Hepatic stellate cell (primary cell): ENCODE measurements at regions not wholly inside any gene's neighbourhood (a gene's known extent, or its start where the extent isn't known, plus 50 kb on each side); places are given as distances from the start of the nearest gene placed in this dataset.

Experiments
- DNase-seq: peaks from one replicate; pipeline ENCODE4 v3.0.0; 2011; ENCODE audit warnings: low spot score

GRCh38 chr13:104206450-104207044, 1140.3 kb upstream of the SLC10A2 start:
- no peak for DNase-seq

DNA sequence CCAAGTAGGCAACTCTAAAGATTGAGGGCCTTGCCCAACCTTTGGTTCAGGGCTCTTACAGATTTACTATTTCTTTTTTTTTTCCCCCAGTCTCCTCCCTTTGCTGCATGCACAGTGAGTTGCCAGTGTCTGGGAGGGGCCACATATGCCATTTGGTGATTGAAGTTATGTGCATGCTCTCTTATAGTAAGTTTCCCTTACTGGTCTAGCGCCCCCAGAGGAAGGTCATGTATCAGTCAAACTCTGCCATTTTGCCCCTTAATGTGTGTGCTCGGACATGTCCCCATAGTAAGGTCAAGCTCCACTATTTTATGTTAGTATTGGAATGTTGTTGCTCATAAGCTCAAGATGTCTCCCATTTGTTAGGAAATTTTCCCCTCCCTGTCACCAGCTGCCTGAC, 1138.0 kb upstream of the SLC10A2 start:
- no peak for DNase-seq

DNA sequence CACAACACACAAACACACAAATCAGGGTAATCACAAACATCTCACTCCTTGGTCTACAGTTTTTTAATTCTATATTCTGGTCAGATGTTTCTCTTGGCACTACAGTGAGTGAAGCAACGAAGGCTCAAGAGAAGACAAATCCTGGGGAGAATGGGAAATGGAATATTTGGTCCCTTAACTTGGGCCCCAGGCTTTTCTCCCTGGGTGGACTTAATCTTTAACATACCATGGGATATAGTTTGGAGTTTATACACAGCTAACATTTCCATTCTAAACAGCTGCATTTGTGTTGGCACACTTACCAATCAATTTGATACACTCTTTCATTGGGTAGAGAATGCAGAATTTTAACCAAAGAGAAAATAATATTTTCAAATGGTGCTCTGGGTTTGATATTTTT, 1132.6 kb upstream of the SLC10A2 start:
- DNase-seq, result no peak

- no peak for DNase-seq
These were observed 1130.4 kb upstream of the SLC10A2 start for GRCh38 chr13:104196611-104197010.

DNA sequence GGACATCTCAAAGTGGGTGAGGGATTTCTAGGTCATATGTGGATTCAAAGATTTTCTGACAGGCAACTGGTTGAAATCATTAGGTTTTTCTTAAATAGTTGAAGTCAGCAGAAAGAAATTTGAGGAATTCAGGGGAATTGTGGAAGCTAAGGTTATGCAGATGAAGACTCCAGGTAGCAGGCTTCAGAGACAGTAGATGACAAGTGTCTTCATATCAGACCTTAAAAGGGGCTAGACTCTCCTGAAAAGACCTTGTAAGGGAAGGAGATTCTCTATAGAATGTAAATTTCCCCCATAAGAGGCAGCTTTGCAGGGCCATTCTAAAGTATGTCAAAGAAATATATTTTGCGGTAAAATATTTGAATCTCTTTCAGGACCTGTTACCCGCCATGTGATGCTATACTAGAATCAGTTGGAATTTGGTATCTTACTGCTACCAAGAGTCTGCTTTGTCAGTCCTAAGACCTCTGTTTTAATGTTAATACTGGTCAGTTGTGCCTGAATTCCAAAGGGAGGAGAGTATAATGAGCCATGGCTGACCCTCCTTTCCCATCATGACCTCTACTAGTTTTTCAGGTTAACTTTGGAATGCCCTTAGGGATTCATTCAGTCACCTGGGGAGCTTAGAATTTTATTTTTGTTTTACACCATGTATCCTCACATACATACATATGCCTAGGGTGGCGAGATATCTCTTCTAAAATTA, 1115.5 kb upstream of the SLC10A2 start:
- DNase-seq, result no peak

GRCh38 chr13:104170980-104171555, 1104.9 kb upstream of the SLC10A2 start:
- DNase-seq, result no peak

- DNase-seq, result no peak
These were observed 1097.8 kb upstream of the SLC10A2 start for GRCh38 chr13:104163866-104164630.

DNA sequence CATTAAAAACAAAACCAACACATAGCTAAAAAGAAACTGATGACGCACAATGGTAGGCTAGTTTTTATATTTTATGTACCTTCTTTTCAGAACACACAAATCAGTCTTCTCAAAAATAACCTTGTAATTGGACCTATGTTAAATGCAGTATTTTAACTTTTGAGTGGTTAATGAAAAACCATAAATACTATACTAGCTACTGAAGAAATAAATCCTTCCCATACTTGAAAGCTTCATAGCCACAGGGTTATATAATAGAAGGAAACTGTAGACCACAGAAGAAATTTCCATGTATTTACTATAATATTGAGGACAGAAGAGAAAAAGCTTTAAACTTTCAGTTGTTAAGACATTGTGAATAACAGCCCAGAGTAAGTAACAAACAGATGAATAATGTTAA, 1094.3 kb upstream of the SLC10A2 start:
- DNase-seq, result no peak

DNA sequence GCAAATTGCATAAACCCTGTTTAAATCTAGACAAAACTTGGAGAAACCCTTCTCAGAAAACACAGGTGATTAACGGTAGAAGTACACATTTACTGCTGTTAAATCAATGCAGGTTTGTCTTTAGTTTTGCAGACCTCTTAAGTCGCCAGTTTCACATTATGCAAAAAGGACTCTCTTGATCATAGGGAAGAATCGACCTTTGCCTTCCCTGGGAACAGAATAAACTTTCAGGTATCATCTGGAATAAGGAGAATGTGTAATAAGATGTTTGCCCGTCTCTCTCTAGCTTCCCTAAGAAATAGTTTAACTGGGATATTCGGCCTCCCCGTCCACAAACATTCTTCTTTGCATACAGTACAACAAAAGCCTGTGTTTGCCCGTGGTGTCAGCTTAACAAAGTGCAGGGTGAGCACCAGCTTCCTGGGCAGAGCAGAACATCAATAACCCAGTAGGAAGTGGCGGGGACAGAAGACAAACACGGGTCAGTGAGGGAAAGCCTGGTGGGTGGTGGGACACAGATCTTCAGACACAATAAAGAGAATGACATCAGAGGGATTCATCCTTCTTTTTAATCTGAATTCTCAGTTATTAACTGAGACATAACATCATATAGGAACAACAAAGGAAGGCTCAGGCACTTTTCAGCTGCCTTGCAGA, 1077.7 kb upstream of the SLC10A2 start:
- no peak for DNase-seq

GRCh38 chr13:104140552-104140951, 1074.3 kb upstream of the SLC10A2 start:
- DNase-seq, result no peak

GRCh38 chr13:104137416-104137815, 1071.2 kb upstream of the SLC10A2 start:
- DNase-seq, result no peak

DNA sequence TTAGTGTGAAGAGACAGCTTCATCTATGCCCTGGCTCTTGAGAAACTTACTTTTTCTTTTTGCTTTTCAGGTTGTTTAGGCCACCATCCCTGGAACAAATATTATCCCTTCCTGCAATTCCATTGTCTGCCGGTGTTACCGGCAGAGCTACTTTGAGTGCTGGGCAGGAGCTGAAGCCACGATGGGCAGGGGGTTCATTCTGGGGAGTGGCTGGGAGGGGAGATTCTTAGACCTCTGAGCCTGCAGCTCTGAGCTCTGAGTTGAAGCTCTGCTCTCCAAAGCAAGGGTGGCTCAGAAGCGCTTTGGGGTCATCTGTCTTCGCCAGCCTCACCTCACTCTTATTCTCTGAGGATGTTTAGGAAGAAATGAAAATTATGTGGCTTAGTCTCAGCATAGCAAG, 1066.6 kb upstream of the SLC10A2 start:
- no peak for DNase-seq

DNA sequence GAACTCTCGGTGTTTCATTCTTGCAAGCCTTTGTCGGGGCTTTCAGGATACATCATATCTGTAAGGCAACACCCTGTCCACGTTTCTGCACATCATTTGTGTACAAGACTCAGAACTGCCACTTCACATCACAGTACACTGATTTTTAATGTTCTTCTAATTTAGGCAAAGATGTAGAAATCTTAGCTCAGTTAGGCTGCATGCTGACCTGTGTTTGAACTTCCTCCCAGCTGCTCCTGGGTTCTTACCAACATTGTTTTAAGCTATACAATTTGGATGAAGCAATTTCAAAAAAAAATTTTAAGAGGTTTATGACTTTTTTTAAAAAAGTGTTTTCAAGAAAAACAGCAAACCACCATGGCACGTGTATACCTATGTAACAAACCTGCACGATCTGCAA, 1047.9 kb upstream of the SLC10A2 start:
- no peak for DNase-seq

GRCh38 chr13:104111031-104111430, 1044.8 kb upstream of the SLC10A2 start:
- DNase-seq, result no peak

GRCh38 chr13:104106705-104107393, 1040.6 kb upstream of the SLC10A2 start:
- no peak for DNase-seq

DNA sequence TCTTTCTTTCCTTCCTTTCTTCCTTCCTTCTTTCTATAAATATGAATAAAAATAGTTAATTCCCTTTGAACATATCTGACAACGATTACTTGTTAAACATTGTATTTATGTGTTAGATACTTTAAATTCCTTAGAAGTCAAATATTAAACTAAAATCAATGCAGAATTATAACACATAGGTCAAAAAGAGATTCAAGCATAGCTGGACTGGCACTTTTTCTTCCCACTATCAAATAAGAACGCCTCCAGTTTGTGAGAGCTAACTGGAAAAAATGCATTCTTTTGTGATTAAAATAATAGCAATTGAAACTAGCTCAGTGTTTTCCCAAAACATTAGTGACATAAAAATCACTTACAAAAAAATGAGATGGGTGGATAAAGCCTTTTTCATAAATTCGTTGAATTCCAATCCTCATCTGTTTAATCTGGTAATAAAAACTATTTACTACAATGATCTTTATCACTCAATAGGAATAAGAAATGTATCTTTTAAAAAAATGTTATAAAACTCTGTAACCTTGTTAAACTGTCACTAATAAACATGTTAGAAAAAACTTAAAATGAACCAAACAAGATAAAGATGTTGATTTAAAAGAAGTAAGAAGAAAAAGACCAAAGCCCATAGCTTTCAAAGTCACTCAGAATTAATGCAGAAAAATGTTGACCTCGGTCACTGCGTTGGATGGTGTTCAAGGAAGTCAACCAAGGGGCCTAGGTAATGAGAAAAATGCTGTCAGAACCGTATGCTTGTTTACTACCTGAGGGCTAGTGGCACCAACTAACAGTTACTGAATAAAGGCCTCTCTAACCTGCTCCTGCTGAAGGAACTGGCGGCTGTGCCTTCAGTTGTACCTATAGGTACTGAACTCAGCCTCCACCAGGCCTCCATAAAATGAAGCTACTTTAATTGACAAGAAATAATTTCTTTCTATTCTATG, 1039.5 kb upstream of the SLC10A2 start:
- DNase-seq, result no peak

GRCh38 chr13:104099750-104100149, 1033.5 kb upstream of the SLC10A2 start:
- no peak for DNase-seq

GRCh38 chr13:104098421-104098820, 1032.2 kb upstream of the SLC10A2 start:
- no peak for DNase-seq

DNA sequence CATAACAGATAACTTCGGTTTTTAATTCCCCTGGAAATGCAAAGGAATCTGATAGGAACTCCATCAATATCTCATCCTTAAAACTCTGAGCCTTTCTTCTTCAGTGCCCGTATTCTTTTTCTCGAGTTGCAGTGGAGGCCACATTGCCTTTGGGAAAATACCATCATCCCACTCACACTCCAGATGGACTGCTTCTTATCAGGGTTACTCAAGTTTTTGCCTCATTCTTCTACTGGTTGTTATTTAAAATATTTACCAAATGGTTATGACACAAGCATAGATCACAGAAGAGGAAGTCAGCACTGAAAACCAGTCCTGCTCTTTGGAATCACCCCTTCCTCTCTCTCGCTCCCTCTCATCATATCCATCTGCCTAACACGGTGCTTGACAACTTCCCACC, 1020.5 kb upstream of the SLC10A2 start:
- DNase-seq, result no peak

GRCh38 chr13:104086210-104086609, 1020.0 kb upstream of the SLC10A2 start:
- DNase-seq, result no peak

DNA sequence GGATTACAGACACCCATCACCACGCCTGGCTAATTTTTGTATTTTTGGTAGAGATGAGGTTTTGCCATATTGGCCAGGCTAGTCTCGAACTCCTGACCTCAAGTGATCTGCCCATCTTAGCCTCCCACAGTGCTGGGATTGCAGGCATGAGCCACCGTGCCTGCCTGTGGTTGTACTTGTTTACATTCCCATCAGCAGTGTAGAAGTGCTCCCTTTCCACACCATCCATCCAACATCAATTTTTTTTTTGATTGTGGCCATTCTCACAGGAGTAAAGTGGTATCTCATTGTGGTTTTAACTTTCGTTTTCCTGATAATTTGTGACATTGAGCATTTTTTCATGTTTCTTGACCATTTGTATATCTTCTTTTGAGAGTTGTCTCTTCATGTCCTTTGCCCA, 1019.4 kb upstream of the SLC10A2 start:
- DNase-seq, result no peak
